Activated naive CD4-positive, alpha-beta T cell treated with anti-CD3 and anti-CD28 coated beads, Interleukin-2, amount 10 ng/mL, durations not matched to agents 7 days and 5 days (primary cell): ENCODE measurements at regions not wholly inside any gene's neighbourhood (a gene's known extent, or its start where the extent isn't known, plus 50 kb on each side); places are given as distances from the start of the nearest gene placed in this dataset.

Experiments used
- CTCF ChIA-PET: fragments of 350-600 bp; sonication (Branson Sonifier 250); formaldehyde crosslinking; loops from one replicate; lab custom pipeline; 2021; ENCODE audit warnings: antibody characterized with exemption; lab: Charles Lee
- DNase-seq: peaks from one replicate; pipeline ENCODE4 v3.0.0-alpha.2; 2020
- H3K27ac Mint-ChIP-seq: one replicate; pipeline ENCODE4 v1.8.0; 2021; ENCODE audit warnings: mild to moderate bottlenecking, moderate library complexity, mixed read lengths
- H3K27me3 Mint-ChIP-seq: one replicate; pipeline ENCODE4 v1.8.0; 2021; ENCODE audit warnings: mild to moderate bottlenecking, mixed read lengths
- H3K36me3 Mint-ChIP-seq: one replicate; pipeline ENCODE4 v1.8.0; 2021; ENCODE audit warnings: mixed read lengths
- H3K4me1 Mint-ChIP-seq: one replicate; pipeline ENCODE4 v1.8.0; 2021; ENCODE audit warnings: mixed read lengths
- H3K4me3 Mint-ChIP-seq: one replicate; pipeline ENCODE4 v1.8.0; 2021; ENCODE audit warnings: mild to moderate bottlenecking, moderate library complexity, mixed read lengths
- H3K9me3 Mint-ChIP-seq: one replicate; pipeline ENCODE4 v1.8.0; 2021; ENCODE audit warnings: mixed read lengths

DNA sequence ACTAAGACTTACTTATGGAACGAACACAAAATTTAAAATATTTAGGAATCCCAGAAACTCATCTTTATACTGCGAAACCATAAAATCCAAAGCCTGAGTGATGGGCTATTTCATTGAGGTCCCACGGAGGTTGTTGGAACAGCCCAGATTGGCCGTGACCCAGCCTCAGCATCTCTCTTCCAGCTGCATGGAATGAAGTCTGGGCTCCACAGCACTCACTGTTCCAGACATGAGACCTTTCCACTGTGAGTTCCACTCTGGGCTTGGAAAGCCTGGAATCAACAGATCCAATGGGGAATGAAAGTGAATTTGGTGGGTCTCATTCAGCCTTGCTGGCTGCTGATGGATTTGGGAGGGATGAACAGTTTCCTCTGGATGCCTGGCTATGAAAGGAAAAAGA is 184.9 kb downstream of the EMX2 start:
- no peaks in the 10 kb centered on the region for H3K9me3 Mint-ChIP-seq
- H3K27ac Mint-ChIP-seq = no peak overlapping the region
- no peak for DNase-seq
- H3K36me3 Mint-ChIP-seq = no peaks in the 10 kb centered on the region
- H3K4me3 Mint-ChIP-seq = no peak overlapping the region
- no peaks in the 10 kb centered on the region for H3K4me1 Mint-ChIP-seq
- CTCF ChIA-PET = interaction anchor here (1.1 kb wide), 1 partner anchor 553 kb away, joined by 3 read pairs; no protein-coding TSS in a partner anchor
- peaks cover 10% of the 10 kb centered on the region for H3K27me3 Mint-ChIP-seq

- Mint-ChIP-seq H3K27ac (no peak overlapping the region), H3K9me3 (no peaks in the 10 kb centered on the region), H3K4me3 (no peak overlapping the region), H3K36me3 (no peaks in the 10 kb centered on the region), H3K27me3 (peaks cover 13% of the 10 kb centered on the region), H3K4me1 (no peaks in the 10 kb centered on the region)
- DNase-seq = no peak
- CTCF ChIA-PET = no interaction called here
Observed at GRCh38 chr10:117728087-117728486, 185.5 kb downstream of the EMX2 start.

GRCh38 chr10:117729156-117729555 is 186.6 kb downstream of the EMX2 start:
- CTCF ChIA-PET = no interaction called here
- peaks cover 20% of the 10 kb centered on the region for H3K27me3 Mint-ChIP-seq
- no peaks in the 10 kb centered on the region for H3K4me1 Mint-ChIP-seq
- H3K4me3 Mint-ChIP-seq = no peak overlapping the region
- no peak for DNase-seq
- no peaks in the 10 kb centered on the region for H3K36me3 Mint-ChIP-seq
- no peaks in the 10 kb centered on the region for H3K9me3 Mint-ChIP-seq
- no peak overlapping the region for H3K27ac Mint-ChIP-seq

- DNase-seq = no peak
- no peaks in the 10 kb centered on the region for H3K36me3 Mint-ChIP-seq
- H3K4me1 Mint-ChIP-seq = no peaks in the 10 kb centered on the region
- no peak overlapping the region for H3K4me3 Mint-ChIP-seq
- no peak overlapping the region for H3K27ac Mint-ChIP-seq
- CTCF ChIA-PET = no interaction called here
- peaks cover 40% of the 10 kb centered on the region for H3K27me3 Mint-ChIP-seq
- H3K9me3 Mint-ChIP-seq = no peaks in the 10 kb centered on the region
Observed at GRCh38 chr10:117731121-117731791, 188.7 kb downstream of the EMX2 start.

DNA sequence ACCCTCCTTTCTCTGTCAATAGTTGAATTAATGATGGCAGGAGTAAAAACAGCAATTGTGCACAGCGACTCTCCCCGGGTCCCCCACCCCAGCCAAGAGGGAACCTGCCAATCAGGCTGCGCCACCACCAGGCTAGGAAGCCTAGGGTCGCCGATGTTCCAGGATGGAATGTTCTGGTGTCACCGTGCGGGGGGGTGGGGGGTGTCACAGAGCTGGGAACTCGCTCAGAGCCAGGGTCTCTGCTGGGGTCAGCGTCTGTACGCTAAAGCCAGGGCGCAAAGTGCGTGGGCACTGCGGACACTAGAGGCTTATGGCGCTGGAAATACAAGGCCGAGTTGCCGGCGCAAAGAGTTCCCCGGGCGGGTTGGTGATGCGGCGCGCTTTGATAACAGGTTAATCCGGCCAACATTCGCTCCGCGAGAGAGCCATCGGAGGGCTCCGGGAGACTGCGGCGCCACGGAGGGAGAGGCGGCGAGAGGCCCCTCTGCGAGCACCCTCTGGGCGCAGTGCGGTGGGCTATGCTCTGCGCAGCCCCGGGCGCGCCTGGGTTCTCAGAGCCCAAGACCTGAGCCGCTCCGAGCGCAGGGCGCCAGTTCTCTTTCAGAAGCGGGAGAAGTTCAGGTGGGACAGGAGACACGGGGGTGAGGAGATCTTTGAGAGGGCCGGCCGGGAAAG is 192.3 kb downstream of the EMX2 start:
- Mint-ChIP-seq H3K27ac (no peak overlapping the region), H3K36me3 (no peaks in the 10 kb centered on the region), H3K27me3 (peaks cover 55% of the 10 kb centered on the region), H3K4me1 (no peaks in the 10 kb centered on the region), H3K4me3 (no peak overlapping the region), H3K9me3 (no peaks in the 10 kb centered on the region)
- CTCF ChIA-PET = no interaction called here
- DNase-seq = no peak

- Mint-ChIP-seq H3K36me3 (no peaks in the 10 kb centered on the region), H3K9me3 (no peaks in the 10 kb centered on the region)
- no peak for DNase-seq
Observed at GRCh38 chr10:117736655-117737054, 194.1 kb downstream of the EMX2 start.

DNA sequence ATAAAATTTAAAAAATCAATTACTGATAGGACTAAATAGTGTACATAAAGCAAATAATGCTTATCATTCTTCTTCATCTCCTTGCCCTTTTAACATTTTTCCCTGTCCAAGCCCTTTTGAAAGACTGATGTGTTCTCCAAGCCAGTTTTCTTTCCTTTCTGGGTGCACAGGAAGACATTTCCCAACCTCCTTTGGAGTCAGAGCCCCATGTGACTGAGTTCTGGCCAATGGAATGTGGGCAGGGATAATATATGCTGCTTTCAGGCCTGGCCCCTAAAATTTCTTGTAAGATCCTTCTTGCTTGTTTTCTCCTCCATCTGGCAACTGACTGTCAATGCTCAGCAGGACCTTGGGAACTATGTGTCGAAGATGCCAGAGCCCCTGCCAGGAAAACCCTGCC is 197.5 kb downstream of the EMX2 start:
- DNase-seq = no peak
- Mint-ChIP-seq H3K27ac (no peak overlapping the region), H3K4me3 (no peak overlapping the region), H3K9me3 (no peaks in the 10 kb centered on the region), H3K4me1 (no peaks in the 10 kb centered on the region), H3K27me3 (peaks cover 39% of the 10 kb centered on the region), H3K36me3 (no peaks in the 10 kb centered on the region)
- CTCF ChIA-PET = no interaction called here

More at GRCh38 chr10:117736655-117737054, 194.1 kb downstream of the EMX2 start:
- no peak overlapping the region for H3K27ac Mint-ChIP-seq
- CTCF ChIA-PET = no interaction called here
- no peaks in the 10 kb centered on the region for H3K4me1 Mint-ChIP-seq
- no peak overlapping the region for H3K4me3 Mint-ChIP-seq
- H3K27me3 Mint-ChIP-seq = peaks cover 51% of the 10 kb centered on the region

DNA sequence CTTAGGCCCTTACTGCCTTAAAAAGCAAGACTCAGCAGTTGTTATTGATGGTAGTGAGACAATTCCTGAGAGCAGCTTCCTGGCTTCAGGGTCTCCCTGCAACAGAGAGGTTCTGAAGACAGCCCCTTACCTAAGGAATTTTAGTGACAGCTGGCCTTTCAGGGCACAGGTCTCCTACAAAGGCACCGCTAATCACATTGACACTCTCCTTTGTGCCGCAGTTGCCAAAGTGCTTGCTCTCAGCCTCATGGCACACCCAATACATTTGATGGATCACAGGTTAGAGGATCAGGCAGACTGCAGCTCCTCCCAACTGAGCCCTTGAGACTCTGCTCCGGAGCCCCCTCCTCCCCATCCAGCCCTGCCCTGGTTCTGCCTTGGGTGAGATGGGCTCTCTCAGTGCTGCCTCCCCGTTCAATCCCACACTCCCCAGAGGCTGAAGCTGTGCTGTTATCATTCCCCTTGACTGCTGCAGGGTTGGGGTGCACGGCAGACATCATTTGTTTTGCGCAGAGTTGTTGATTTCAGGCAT is 198.2 kb downstream of the EMX2 start:
- no peaks in the 10 kb centered on the region for H3K4me1 Mint-ChIP-seq
- DNase-seq = no peak
- H3K9me3 Mint-ChIP-seq = no peaks in the 10 kb centered on the region
- no peak overlapping the region for H3K27ac Mint-ChIP-seq
- H3K4me3 Mint-ChIP-seq = no peak overlapping the region
- CTCF ChIA-PET = no interaction called here
- H3K27me3 Mint-ChIP-seq = peaks cover 33% of the 10 kb centered on the region
- no peaks in the 10 kb centered on the region for H3K36me3 Mint-ChIP-seq

DNA sequence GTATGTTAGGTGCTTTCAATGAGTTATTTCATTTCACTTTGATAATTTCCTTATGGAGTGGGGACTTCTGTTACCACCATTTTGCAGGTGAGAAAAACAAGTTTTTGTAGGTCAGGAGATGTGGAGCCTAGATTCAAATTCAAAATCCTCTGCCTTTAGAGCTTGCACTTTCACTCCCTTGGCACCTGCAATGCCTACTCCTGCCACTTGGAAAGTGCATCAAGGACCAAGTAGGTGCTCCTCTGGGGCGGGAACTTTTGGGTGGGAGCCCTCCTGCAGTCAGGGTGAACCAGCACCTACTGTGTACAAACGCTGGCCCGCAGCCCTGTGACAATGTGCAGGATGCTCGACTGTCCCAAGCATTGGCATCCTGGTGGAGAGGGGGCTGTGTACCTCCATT is 199.0 kb downstream of the EMX2 start:
- CTCF ChIA-PET = no interaction called here
- Mint-ChIP-seq H3K27ac (no peak overlapping the region), H3K4me3 (no peak overlapping the region), H3K27me3 (peaks cover 25% of the 10 kb centered on the region), H3K9me3 (no peaks in the 10 kb centered on the region), H3K4me1 (no peaks in the 10 kb centered on the region), H3K36me3 (no peaks in the 10 kb centered on the region)
- no peak for DNase-seq

DNA sequence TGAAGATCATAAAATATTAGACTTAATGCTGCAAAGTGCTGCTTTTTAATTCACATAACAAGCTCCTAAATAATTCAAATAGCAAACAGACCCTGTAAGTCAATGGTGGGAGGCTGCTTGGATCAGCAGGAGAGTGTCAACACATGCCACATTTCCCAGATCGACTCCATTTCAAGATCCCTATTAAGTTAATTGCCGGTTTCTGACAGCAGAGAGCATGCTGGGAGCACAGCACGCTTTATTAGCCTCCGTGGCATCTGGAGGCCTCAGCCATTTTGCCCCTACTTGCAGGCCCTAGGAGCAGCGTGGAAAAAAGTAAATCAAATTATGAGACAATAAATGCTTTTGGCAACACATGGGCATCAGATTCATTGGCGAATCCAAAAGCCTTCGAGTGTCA is 201.0 kb downstream of the EMX2 start:
- DNase-seq = no peak
- no peaks in the 10 kb centered on the region for H3K9me3 Mint-ChIP-seq
- no peak overlapping the region for H3K4me3 Mint-ChIP-seq
- no peaks in the 10 kb centered on the region for H3K36me3 Mint-ChIP-seq
- CTCF ChIA-PET = interaction anchor here (0.7 kb wide), 1 partner anchor 23 kb away, joined by 4 read pairs; no protein-coding TSS in a partner anchor
- peaks cover 16% of the 10 kb centered on the region for H3K27me3 Mint-ChIP-seq
- no peaks in the 10 kb centered on the region for H3K4me1 Mint-ChIP-seq
- no peak overlapping the region for H3K27ac Mint-ChIP-seq

DNA sequence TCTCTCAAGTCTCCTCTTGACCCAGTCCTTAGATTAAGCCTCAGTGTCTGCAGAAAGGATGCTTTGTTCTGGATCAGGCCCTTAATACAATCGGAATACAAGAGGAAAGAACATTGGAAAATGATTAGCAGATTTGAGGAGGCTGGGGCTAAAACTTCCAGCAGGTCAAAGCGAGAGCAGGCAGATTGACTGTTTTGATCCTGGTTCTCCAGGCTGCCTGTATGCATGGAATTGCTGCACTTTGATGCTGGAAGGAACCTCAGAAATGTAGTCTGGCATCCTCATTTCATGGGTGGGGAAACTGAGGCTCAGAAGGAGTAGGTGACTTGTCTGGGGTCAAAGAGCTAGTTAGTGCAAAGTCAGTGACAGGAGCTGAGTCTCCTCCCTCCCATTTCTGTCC is 202.8 kb downstream of the EMX2 start:
- H3K27me3 Mint-ChIP-seq = peaks cover 16% of the 10 kb centered on the region
- CTCF ChIA-PET = no interaction called here
- H3K9me3 Mint-ChIP-seq = no peaks in the 10 kb centered on the region
- H3K36me3 Mint-ChIP-seq = no peaks in the 10 kb centered on the region
- H3K4me3 Mint-ChIP-seq = no peak overlapping the region
- H3K27ac Mint-ChIP-seq = no peak overlapping the region
- no peak for DNase-seq
- H3K4me1 Mint-ChIP-seq = no peaks in the 10 kb centered on the region

- DNase-seq = no peak
- no peak overlapping the region for H3K4me3 Mint-ChIP-seq
- no peaks in the 10 kb centered on the region for H3K36me3 Mint-ChIP-seq
- no peaks in the 10 kb centered on the region for H3K4me1 Mint-ChIP-seq
- H3K27me3 Mint-ChIP-seq = peaks cover 16% of the 10 kb centered on the region
- no peaks in the 10 kb centered on the region for H3K9me3 Mint-ChIP-seq
- CTCF ChIA-PET = no interaction called here
- no peak overlapping the region for H3K27ac Mint-ChIP-seq
Observed at GRCh38 chr10:117746541-117747448, 204.2 kb downstream of the EMX2 start.

DNA sequence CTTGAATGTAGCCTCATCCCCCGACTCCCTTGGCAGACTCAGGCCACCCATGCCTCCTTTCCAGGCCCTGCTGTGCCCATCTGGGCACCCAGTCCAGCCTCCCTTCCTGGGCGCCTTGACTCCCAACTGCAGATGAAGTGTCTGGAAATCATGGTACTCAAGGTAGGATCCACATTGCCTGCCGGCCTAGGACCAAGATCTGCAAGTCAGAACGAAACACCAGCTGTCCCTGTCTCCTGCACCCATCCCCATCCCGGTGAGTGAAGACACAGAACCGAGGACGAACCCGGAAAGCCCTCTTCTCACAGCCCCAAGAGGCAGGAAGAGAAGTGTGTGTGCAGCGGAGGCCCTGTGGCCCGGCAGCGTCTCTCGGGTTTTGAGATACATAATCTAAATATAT is 205.1 kb downstream of the EMX2 start:
- Mint-ChIP-seq H3K27ac (no peak overlapping the region), H3K4me1 (no peaks in the 10 kb centered on the region), H3K36me3 (no peaks in the 10 kb centered on the region), H3K9me3 (no peaks in the 10 kb centered on the region), H3K27me3 (peaks cover 11% of the 10 kb centered on the region), H3K4me3 (no peak overlapping the region)
- CTCF ChIA-PET = no interaction called here
- no peak for DNase-seq

DNA sequence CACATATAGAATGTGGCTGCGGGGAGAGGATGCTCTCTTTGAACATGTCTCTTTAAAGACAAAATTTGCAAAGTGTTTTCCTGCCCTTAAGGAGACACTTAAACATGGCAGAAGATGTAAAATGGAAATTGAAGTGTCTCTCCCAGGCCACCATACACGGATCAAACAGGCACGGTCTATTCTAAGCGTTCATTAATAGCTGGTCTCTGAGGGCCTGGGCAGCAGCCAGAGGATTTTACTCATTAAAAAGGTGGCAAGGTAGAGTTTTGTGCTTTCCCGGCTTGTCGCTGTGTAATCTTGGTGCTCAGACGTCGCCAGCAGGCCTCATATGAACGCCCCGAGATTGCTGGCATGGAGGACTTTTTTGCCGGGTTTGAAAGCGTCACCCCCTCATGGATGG is 205.5 kb downstream of the EMX2 start:
- no peak for DNase-seq
- Mint-ChIP-seq H3K4me3 (no peak overlapping the region), H3K27me3 (peaks cover 8% of the 10 kb centered on the region), H3K4me1 (no peaks in the 10 kb centered on the region), H3K9me3 (no peaks in the 10 kb centered on the region), H3K36me3 (no peaks in the 10 kb centered on the region), H3K27ac (no peak overlapping the region)
- CTCF ChIA-PET = no interaction called here
